ENCODE measurements at regions not wholly inside any gene's neighbourhood (a gene's known extent, or its start where the extent isn't known, plus 50 kb on each side); places are given as distances from the start of the nearest gene placed in this dataset.

- H3K23me2 ChIP-seq (ENCODE audit: insufficient read length, low read depth, low read length, poor library complexity, severe bottlenecking), result no peaks in the 10 kb centered on the region
- no peak for DNase-seq
Observed at GRCh38 chr2:78411303-78411702, 614.2 kb upstream of the REG3G start.

More at GRCh38 chr2:78411303-78411702, 614.2 kb upstream of the REG3G start:
- Histone ChIP-seq H3K23ac (ENCODE audit: insufficient read length, low read depth, low read length) (no peak overlapping the region), H3K4me2 (ENCODE audit: insufficient read depth, insufficient read length, low read length) (no peak overlapping the region), H4K8ac (replicated peaks; ENCODE audit: insufficient read length, low read depth, low read length) (no peak overlapping the region), H3K56ac (ENCODE audit: insufficient read length, low read depth, low read length) (no peak overlapping the region), H2BK120ac (ENCODE audit: low read depth, low read length, poor library complexity, severe bottlenecking) (no peak overlapping the region), H3K4me1 (ENCODE audit: insufficient read depth, low read length) (no peaks in the 10 kb centered on the region), H3K79me2 (ENCODE audit: insufficient read depth, low read length) (no peaks in the 10 kb centered on the region), H4K5ac (ENCODE audit: insufficient read length, low read depth, low read length) (no peak overlapping the region), H2BK20ac (ENCODE audit: low read depth, low read length, poor library complexity, severe bottlenecking) (no peak overlapping the region), H3K27ac (ENCODE audit: insufficient read length, low read depth, low read length) (no peak overlapping the region), H3K27me3 (ENCODE audit: insufficient read depth, low read length) (no peaks in the 10 kb centered on the region), H4K91ac (ENCODE audit: insufficient read length, low read depth, low read length) (no peak overlapping the region), H3K4ac (ENCODE audit: low read depth, low read length) (no peak overlapping the region), H2AK5ac (ENCODE audit: insufficient read length, low read length) (no peak overlapping the region), H3K18ac (ENCODE audit: insufficient read length, low read depth, low read length) (no peak overlapping the region), H2BK12ac (ENCODE audit: insufficient read length, low read depth, low read length) (no peak overlapping the region), H2AFZ (ENCODE audit: low read length) (no peak overlapping the region), H3K9ac (ENCODE audit: extremely low read depth, insufficient read length, low read length) (no peak overlapping the region), H3K14ac (ENCODE audit: insufficient read depth, low read length) (no peak overlapping the region), H4K20me1 (ENCODE audit: control insufficient read depth, insufficient read depth, insufficient read length) (no peaks in the 10 kb centered on the region), H2BK15ac (ENCODE audit: low read depth, low read length) (no peak overlapping the region), H3K9me3 (ENCODE audit: control insufficient read depth, low read depth, low read length) (no peaks in the 10 kb centered on the region), H3K79me1 (ENCODE audit: insufficient read depth, low read depth, low read length, poor library complexity, severe bottlenecking) (no peaks in the 10 kb centered on the region), H2BK5ac (ENCODE audit: insufficient read length, low read length) (no peak overlapping the region), H3T11ph (ENCODE audit: low read length) (no peak overlapping the region)
- Mint-ChIP-seq H3K36me3 (ENCODE audit: insufficient read depth in 1 of 3, low read depth in 3 of 3) (no peaks in the 10 kb centered on the region), H3K9me3 (0 out of 5 replicates have a peak, but pooled peaks cover 0 to 3% of the 10 kb centered on the region in 2 experiments), H3K27ac (no peak overlapping the region), H3K27me3 (ENCODE audit: low read depth) (no peaks in the 10 kb centered on the region), H3K4me3 (no peak overlapping the region), H3K4me1 (no peaks in the 10 kb centered on the region)
- TF ChIP-seq, protein P1, sequence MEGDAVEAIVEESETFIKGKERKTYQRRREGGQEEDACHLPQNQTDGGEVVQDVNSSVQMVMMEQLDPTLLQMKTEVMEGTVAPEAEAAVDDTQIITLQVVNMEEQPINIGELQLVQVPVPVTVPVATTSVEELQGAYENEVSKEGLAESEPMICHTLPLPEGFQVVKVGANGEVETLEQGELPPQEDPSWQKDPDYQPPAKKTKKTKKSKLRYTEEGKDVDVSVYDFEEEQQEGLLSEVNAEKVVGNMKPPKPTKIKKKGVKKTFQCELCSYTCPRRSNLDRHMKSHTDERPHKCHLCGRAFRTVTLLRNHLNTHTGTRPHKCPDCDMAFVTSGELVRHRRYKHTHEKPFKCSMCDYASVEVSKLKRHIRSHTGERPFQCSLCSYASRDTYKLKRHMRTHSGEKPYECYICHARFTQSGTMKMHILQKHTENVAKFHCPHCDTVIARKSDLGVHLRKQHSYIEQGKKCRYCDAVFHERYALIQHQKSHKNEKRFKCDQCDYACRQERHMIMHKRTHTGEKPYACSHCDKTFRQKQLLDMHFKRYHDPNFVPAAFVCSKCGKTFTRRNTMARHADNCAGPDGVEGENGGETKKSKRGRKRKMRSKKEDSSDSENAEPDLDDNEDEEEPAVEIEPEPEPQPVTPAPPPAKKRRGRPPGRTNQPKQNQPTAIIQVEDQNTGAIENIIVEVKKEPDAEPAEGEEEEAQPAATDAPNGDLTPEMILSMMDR (conservative IDR thresholded peaks at IDR 0.05), result no peak

Measured in H9 (cell line).